ENCODE measurements at regions not wholly inside any gene's neighbourhood (a gene's known extent, or its start where the extent isn't known, plus 50 kb on each side); places are given as distances from the start of the nearest gene placed in this dataset.

DNA sequence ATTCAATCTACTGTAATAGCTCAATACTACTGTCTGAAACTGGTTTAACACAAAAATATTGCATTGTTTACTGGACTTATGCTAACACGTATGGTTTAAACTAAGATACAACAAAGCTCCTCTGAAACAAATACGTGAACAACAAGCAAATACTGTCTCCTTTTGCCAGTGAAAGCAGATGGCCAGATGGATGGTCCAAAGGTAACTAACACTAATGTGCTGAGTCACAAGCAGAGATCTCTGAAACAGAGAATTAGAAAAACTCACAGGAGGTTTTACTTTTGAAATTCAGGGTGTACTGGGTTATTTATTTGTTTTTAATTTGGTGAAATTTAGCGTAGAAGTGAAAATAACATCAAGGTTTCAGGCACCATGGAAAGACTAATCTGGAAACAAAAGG is 124.3 kb upstream of the SOX4 start:
- no peak overlapping the region for H3K4me3 ChIP-seq (ENCODE audit: low read depth, low read length)
- TF ChIP-seq, protein P1, sequence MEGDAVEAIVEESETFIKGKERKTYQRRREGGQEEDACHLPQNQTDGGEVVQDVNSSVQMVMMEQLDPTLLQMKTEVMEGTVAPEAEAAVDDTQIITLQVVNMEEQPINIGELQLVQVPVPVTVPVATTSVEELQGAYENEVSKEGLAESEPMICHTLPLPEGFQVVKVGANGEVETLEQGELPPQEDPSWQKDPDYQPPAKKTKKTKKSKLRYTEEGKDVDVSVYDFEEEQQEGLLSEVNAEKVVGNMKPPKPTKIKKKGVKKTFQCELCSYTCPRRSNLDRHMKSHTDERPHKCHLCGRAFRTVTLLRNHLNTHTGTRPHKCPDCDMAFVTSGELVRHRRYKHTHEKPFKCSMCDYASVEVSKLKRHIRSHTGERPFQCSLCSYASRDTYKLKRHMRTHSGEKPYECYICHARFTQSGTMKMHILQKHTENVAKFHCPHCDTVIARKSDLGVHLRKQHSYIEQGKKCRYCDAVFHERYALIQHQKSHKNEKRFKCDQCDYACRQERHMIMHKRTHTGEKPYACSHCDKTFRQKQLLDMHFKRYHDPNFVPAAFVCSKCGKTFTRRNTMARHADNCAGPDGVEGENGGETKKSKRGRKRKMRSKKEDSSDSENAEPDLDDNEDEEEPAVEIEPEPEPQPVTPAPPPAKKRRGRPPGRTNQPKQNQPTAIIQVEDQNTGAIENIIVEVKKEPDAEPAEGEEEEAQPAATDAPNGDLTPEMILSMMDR (IDR thresholded peaks at IDR 0.05; ENCODE audit: low read depth, low read length) = no peak
- no peak for DNase-seq (ENCODE audit: low read depth, low spot score)
- in situ Hi-C loops (cut with HindIII; ENCODE audit: low sequenced_read_pairs) = no loop called here

DNA sequence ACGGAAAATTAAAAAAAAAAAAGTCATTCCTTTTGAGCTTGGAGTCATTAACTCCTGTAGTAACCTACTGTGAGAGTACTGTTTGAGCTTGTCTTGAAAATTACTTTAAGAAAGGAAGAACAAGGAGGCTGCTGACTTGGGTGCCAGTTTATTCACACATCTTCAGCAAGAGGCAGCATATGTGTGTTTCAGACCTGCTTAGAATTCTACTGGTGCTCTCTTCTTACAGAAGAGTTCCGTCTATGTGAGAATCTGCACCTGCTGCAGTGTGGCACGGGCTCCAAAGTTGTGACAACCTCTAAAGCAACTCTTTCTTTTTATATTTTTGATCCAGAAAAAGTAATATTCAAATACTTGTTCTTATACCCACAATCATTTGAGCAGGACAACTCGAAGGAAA is 117.4 kb upstream of the SOX4 start:
- no peak overlapping the region for H3K4me3 ChIP-seq (ENCODE audit: low read depth, low read length)
- in situ Hi-C loops (cut with HindIII; ENCODE audit: low sequenced_read_pairs) = no loop called here
- no peak for DNase-seq (ENCODE audit: low read depth, low spot score)
- TF ChIP-seq, protein P1 (IDR thresholded peaks at IDR 0.05; ENCODE audit: low read depth, low read length) = no peak

DNA sequence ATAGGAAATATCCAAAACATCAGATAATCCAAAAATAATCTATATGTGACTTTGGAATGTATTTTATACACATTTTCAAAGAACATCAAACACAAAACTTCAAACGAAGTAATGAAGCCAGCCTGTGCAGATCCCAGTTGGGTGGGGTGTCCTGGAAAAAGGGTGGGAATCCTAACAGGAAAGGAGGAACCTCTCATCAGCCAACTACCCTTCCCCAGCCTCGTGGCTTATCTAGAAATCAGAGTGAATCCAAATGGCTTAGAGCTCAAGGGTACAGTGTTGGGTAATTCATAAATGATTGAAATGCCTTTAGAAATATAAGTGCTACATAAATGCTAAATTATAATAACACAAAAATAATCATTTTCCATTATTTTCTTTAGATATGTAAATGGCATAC is 115.1 kb upstream of the SOX4 start:
- TF ChIP-seq, protein P1 (IDR thresholded peaks at IDR 0.05; ENCODE audit: low read depth, low read length) = no peak
- in situ Hi-C loops (cut with HindIII; ENCODE audit: low sequenced_read_pairs) = no loop called here
- DNase-seq (ENCODE audit: low read depth, low spot score) = no peak
- H3K4me3 ChIP-seq (ENCODE audit: low read depth, low read length) = no peak overlapping the region

DNA sequence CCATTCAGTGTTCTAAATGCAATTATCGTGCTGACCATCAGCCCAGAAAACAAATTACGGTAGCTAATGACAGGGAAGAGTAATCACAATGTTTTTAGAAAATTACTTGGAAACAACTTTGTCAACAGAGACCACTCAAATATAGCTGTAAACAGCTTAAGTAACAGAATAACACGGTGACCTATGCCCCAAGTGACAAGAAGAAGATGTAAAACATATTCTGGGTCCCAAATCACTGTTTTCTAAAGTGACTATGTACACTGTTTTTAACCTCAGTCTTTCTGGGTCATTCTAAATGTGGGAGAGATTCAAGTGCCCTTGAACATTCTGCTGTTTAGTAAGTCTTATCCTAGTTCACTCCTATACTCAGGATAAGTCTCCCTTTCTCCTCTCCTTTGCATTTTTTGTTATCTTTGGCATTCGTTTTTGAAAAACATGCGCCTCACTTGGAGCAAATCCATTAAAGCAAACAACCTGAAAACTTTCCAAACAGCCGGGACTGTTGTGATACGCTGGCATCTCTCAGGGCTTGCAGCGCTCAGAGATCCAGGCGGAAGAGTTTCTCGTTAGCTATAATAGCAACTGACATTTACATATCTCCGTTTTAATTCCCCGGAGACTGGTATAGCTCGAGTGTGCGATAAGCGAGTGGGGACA is 114.5 kb upstream of the SOX4 start:
- H3K4me3 ChIP-seq (ENCODE audit: low read depth, low read length) = no peak overlapping the region
- in situ Hi-C loops (cut with HindIII; ENCODE audit: low sequenced_read_pairs) = no loop called here
- TF ChIP-seq, protein P1 (IDR thresholded peaks at IDR 0.05; ENCODE audit: low read depth, low read length) = no peak
- peak; percentile 45 for DNase-seq (ENCODE audit: low read depth, low spot score)

DNA sequence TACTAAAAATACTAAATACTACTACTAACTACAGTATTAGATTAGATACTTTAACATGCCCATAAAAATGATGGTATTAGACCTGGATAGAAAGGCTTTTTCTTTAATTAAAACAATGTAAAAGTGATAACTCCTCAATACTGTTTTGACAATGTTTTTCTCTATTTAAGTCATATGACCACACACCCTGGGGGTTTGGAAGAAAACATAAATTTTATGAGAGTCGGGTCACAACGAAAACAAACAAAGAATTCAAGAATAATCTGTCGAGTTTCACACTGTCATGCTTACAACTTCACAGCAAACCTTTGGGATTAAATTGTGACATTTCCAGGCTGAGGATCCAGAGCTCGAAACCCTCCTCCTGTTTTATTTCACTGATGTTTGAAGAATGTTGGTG is 107.4 kb upstream of the SOX4 start:
- TF ChIP-seq, protein P1 (IDR thresholded peaks at IDR 0.05; ENCODE audit: low read depth, low read length) = no peak
- no peak for DNase-seq (ENCODE audit: low read depth, low spot score)
- H3K4me3 ChIP-seq (ENCODE audit: low read depth, low read length) = no peak overlapping the region
- in situ Hi-C loops (cut with HindIII; ENCODE audit: low sequenced_read_pairs) = no loop called here

DNA sequence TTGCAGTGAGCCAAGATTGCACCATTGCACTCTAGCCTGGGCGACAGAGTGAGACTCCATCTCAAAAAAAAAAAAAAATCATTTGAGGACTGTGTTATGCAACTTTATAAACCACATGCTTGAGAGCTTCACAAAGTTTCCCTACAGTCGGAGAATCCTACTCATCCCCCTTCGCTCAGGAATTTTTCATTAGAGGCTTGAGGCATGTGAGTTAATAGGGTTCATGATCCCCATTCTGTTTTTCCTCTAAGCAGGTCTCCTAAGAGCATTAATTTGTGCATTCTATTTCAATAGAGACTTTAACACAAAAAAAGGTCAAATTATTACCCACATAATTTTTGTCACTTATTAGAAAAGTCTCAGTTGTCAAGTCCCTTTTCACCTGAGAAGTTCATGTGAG is 103.7 kb upstream of the SOX4 start:
- no peak for DNase-seq (ENCODE audit: low read depth, low spot score)
- no peak overlapping the region for H3K4me3 ChIP-seq (ENCODE audit: low read depth, low read length)
- in situ Hi-C loops (cut with HindIII; ENCODE audit: low sequenced_read_pairs) = no loop called here
- TF ChIP-seq, protein P1 (IDR thresholded peaks at IDR 0.05; ENCODE audit: low read depth, low read length) = no peak
